ENCODE measurements at regions not wholly inside any gene's neighbourhood (a gene's known extent, or its start where the extent isn't known, plus 50 kb on each side); places are given as distances from the start of the nearest gene placed in this dataset.

DNA sequence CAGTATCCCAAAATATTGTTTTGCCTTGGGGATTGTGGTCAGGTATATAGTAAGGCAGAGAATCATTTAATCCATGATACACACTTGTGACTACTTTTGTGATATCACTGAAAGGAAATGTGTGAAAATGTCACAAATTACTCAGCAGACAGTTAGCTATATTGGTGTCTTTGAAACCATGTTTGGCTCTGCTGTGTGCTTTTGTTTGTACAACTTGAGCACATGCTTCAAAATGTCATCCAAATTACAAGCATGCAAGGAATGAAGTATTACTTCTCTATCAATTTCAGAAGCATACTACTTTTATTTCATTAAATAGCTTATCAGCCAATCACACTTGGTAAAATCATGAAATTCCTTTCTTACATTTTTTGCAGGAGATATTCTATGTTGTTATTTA, 619.0 kb upstream of the AGTR1 start:
- DNase-seq (ENCODE audit: low spot score) = no peak

DNA sequence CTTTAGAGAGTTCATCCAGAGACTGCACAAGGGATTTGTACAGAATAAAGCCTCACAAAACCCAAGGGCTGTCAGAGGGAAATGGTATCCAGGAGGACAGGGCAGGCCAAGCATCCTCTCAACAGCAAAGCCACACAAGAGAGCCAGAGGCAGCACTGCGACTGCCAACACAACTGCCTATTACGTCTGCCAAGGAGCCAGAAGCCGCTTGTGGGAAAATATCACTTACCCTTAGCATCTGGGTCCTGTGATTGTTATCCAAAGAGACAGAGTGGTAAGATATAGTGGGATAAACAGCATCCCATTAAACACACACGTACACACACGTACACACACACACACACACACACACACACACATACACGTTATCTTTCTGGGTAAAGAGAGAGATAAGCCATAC, 618.3 kb upstream of the AGTR1 start:
- DNase-seq (ENCODE audit: low spot score) = no peak

DNA sequence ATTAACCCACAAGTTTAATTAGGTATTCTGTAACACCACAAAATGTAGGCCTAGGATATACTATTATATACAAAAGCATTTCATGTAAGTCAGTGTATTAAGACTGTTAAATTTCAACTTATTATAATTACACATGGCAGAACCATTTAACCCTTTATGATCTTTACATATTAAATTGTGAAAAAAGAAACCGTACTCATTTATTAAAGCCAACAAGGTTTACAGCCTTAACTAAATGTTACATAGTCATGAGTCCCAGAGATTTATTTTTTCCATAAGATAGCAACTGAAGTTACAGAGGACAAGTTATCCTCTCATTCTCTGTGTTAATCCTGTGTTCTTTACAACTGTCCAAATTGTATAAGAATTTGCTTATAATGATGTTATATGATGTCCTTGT, 615.8 kb upstream of the AGTR1 start:
- DNase-seq (ENCODE audit: low spot score) = no peak

DNA sequence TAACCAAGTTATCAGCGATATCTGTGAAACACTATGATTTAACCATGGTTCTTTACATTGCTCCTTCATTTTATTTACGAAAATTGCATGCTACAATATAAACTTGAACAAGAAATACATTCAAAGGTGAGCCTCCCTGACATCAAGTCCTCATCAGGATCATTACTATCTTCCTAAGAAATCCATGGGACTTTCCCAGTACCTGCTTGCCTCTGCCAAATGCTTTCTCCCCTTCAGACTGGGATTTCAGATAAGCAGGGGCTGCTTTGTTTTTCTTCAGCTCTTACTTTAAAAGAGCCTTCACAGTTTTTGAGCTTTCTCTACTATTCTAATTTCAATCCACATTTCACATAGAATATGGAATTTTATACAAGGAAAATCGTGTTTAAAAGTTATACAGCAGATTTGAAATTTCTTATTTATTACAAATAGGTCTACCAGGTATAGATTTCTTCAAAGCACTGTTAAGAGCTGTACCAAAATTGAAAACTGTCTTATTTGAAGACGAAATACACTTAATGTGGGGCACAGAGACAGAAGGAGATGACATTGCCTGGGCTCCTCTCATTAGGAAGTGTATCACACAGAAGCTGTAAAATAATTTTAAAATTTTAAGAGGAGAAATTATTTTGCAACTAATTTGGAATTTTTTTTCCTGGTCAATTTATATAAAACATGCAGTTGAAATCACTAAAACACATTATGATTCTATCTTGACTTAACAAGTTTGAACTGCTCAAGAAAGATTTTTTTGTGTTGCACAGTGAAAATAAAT, 615.0 kb upstream of the AGTR1 start:
- DNase-seq (ENCODE audit: low spot score) = no peak

GRCh38 chr3:148083526-148084182, 614.0 kb upstream of the AGTR1 start:
- DNase-seq (ENCODE audit: low spot score) = no peak

- no peak for DNase-seq (ENCODE audit: low spot score)
These were observed 612.8 kb upstream of the AGTR1 start for GRCh38 chr3:148084931-148085330.

DNA sequence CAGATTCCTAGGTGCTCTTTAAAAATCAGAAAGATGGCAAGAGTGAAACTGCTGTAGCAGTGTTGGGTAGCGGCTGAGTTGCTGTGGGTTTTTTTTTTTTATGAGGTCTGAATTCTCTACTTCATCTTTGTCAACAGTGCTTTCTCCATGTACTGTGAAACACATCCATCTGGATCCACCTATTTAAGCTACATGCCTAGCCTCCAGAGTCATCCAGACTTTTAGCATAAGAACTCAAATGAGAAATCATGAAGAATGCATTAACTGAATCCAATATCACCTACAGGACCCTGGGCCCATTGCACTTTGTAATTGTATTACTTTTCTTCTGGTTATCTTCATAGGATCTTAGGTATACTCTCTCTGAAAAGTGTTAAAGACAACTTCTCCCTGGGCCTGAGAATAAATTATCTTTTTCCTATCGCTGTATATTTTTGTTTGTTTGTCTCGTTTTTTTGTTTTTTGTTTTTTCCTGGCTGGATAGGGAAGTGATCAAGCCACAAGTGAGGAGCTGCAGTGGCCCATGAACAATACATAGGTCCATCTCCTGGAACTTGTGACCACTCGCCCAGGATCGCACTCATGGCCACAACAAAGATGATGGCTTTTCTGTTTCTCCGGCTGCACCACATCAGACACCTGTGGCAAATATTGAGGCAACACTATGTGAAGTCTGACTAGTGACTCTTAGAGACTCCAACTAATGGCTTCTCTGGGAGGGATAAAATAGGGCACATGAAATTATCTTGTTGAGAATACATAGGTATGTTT, 609.9 kb upstream of the AGTR1 start:
- no peak for DNase-seq (ENCODE audit: low spot score)

DNA sequence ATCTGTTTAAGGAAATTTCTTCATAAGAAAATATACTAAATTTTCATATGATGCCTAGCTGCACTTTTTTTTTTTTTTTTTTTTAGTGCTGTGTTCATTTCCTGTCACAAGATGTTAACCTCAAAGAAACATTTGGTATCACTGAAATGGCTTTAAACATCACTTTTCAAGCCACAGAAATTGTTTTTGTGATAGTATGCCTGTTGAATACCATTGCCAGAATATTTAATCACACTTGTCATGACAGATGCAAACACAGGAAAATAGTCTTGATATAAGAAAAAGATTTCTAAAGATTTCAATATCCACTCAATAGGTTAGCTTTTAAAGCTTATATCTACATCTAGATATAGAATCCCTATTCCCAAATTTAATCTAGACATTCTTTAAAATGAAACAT, 608.5 kb upstream of the AGTR1 start:
- DNase-seq (ENCODE audit: low spot score) = no peak

DNA sequence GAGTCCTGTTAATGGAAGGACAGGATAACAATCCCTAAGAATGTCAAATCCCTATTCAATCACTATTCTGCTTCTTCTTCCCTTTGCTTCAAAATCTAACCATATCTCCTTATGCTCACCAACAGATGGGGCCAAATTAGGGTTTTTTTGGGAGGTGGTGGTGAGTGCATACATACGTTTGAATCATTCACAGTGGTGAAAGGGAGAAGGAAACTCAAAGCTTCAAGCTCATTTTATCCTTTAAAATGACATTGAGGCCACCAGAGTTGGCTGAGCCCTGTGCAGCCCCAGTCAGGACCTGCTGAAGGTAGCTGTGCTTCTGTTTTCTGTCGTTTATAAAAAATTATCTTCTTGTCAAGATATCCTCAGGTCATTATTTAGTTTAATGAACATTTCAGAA, 607.5 kb upstream of the AGTR1 start:
- DNase-seq (ENCODE audit: low spot score) = no peak

DNA sequence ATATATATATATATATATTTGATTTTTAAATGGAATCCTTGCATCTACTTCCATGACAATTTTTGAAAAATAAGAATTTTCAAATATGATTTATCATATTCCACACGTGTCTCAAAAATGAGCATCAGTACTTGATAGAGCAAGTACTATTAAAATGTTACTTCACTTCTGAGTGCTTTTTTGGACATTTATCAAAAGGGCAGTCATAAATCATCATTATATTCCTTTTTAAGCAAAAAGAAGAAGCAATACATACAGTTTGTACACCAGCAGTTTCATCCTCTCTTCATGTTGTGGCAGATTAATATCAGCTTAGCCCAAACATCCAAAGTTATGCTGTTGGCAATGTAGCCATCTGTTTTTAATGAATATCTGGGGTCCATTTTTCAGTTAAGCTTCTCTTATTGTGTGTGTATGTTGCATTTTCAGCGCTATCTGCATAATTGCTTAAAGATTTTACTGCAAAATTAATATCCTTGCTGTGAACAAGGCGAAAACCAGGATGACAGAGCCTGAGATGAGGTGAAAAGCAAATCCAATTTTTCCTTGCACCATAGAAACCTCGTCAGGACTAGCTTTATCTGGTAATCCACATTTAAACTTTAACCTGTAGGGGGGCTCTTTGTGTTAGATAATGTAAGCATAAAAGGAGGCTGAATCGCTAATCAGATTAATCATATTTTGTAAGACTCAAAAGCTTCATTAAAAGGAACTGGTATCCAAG, 604.9 kb upstream of the AGTR1 start:
- no peak for DNase-seq (ENCODE audit: low spot score)

DNA sequence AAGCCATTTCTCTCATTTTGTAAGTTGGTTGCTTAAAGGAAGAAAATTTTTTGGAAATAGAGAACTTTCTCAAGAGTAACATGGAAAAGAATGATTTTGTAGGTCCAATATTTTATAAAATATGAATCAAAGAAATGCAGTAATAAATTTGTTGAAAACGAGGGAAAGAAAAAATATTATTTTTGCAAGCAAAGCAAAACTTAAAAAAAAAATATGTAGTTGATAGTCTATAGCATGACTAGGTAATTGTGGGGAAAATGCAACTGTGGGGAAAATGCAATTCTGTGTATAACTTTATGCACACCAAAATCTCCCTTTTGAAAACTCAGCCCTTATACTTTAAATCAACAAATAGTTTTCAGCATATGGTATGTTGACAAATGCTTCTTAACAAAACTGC, 604.0 kb upstream of the AGTR1 start:
- no peak for DNase-seq (ENCODE audit: low spot score)

- no peak for DNase-seq (ENCODE audit: low spot score)
These were observed 601.7 kb upstream of the AGTR1 start for GRCh38 chr3:148095962-148096361.

DNA sequence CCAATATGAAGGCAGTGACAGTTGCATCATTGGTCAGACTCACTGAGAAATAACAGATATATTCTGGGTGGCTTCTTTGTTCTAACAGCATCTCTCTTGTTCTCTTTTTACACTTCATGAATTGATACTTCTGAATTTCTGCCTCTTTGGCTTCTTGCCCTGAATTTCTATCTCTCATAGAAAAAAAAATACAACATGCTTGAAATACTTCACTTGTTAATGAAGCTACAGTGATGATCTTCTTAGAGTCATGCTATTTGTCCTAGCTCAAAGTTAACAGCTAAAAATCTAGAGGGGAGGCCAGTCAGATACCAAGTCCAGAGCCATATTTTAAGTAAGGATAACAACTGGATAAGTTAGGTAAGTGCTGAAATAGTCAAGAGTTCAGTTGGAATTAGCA, 597.2 kb upstream of the AGTR1 start:
- DNase-seq (ENCODE audit: low spot score) = no peak

- no peak for DNase-seq (ENCODE audit: low spot score)
These were observed 596.6 kb upstream of the AGTR1 start for GRCh38 chr3:148101061-148101460.

- no peak for DNase-seq (ENCODE audit: low spot score)
These were observed 595.5 kb upstream of the AGTR1 start for GRCh38 chr3:148102156-148102555.

- no peak for DNase-seq (ENCODE audit: low spot score)
These were observed 591.6 kb upstream of the AGTR1 start for GRCh38 chr3:148106062-148106461.

DNA sequence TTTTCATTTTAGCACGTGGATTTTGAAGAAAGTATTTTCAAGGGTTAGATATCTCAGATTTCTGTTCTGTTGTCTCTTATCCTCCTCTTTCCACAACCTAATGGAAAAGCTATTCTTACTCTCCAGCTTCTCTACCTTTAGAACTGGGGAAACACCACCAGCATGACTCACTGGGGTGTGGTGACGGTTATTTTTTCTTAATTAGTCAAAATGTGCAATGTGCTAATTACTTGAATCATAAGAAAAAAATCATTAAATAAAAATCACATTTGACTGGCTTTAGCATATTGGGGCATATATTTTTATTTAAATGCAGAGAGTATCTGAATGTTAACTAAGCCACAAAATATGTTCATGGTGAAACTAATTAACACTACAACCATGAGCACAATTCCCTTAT, 570.7 kb upstream of the AGTR1 start:
- DNase-seq (ENCODE audit: low spot score) = no peak

- DNase-seq (ENCODE audit: low spot score) = no peak
These were observed 569.6 kb upstream of the AGTR1 start for GRCh38 chr3:148128136-148128535.

DNA sequence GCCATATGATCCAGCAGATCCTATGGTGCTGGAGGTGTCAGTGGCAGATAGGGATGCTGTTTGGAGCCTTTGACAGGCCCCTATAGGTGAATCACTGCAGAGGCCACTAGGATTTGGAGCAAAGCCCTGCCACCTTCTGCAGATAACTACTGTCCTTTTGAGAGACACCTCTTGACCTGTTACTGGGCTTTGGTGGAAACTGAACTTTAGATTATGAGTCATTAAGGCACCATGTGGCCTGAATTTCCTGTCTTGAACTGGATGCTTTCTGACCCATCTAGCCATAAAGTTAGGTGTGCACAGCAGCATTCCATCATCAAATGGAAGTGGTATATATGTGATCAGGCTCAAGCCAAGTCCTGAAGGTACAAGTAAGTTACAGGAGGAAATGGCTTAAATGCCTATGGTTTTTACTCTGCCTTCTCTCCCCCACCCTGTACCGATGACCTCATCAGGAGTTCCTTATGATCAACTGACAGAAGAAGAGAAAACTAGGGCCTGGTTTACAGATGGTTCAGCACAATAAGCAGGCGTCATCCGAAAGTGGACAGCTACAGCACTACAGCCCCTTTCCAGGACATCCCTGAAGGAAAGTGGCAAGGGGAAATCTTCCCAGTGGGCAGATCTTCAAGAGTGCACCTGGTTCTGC, 565.6 kb upstream of the AGTR1 start:
- DNase-seq (ENCODE audit: low spot score) = no peak

DNA sequence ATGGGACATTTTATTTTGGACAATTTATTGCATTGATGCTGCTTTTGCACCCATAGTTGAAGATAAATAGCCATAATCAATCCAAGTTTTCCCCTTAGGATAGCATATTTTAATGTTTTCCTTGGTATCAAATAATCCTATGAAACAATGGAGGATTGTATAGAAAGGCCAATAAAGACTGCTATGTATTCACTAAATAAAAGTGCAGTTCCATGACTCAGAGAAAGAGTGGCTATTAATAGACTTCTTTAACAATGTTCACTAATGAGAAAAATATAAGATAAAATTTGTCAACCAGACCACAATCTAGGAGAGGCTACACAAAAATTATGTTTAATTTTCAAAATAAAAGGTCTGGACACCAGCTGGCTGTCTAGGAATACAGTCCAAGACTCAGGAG, 560.9 kb upstream of the AGTR1 start:
- no peak for DNase-seq (ENCODE audit: low spot score)

GRCh38 chr3:148146241-148146640, 551.5 kb upstream of the AGTR1 start:
- no peak for DNase-seq (ENCODE audit: low spot score)
